Neuronal stem cell (in vitro differentiated cells): ENCODE measurements at regions not wholly inside any gene's neighbourhood (a gene's known extent, or its start where the extent isn't known, plus 50 kb on each side); places are given as distances from the start of the nearest gene placed in this dataset.

Experiments used
- DNase-seq: peaks from one replicate; pipeline ENCODE4 v3.0.0-alpha.2; 2013; ENCODE audit warnings: low spot score
- H2AFZ ChIP-seq: one replicate; pipeline ENCODE4 v1.6.1; 2013; ENCODE audit warnings: mild to moderate bottlenecking, low read length, inconsistent platforms
- H2AK5ac ChIP-seq: 2 replicates; pipeline ENCODE4 v1.6.1; 2013; ENCODE audit warnings: low read depth, mild to moderate bottlenecking, inconsistent platforms, low read length, moderate library complexity, mixed read lengths
- H2BK120ac ChIP-seq: 2 replicates; pipeline ENCODE4 v1.6.1; 2013; ENCODE audit warnings: low read depth, mild to moderate bottlenecking, inconsistent platforms, low read length, moderate library complexity, mixed read lengths
- H2BK12ac ChIP-seq: one replicate; pipeline ENCODE4 v1.6.1; 2013; ENCODE audit warnings: low read length, inconsistent platforms
- H2BK15ac ChIP-seq: 2 replicates; pipeline ENCODE4 v1.6.1; 2013; ENCODE audit warnings: mild to moderate bottlenecking, low read length, inconsistent platforms, mixed read lengths
- H2BK5ac ChIP-seq: one replicate; pipeline ENCODE4 v1.6.1; 2013; ENCODE audit warnings: inconsistent platforms, mild to moderate bottlenecking, low read length, moderate library complexity
- H3K14ac ChIP-seq: one replicate; pipeline ENCODE4 v1.6.1; 2013; ENCODE audit warnings: low read length, inconsistent platforms
- H3K18ac ChIP-seq: 2 replicates; pipeline ENCODE4 v1.6.1; 2013; ENCODE audit warnings: low read length, inconsistent platforms
- H3K23ac ChIP-seq: 2 replicates; pipeline ENCODE4 v1.6.1; 2013; ENCODE audit warnings: low read depth, mild to moderate bottlenecking, mixed read lengths, low read length, inconsistent platforms; ENCODE audit not compliant: poor library complexity
- H3K27ac ChIP-seq: replicated peaks from 3 replicates; pipeline ENCODE4 v1.5.1; 2013; ENCODE audit warnings: low read length, inconsistent platforms
- H3K27me3 ChIP-seq, 3 experiments: 2 replicates each; pipeline ENCODE4 v1.6.1; 2013; ENCODE audit warnings: low read length in 3 of 3, mild to moderate bottlenecking in 2 of 3, inconsistent platforms in 1 of 3, low read depth in 1 of 3, mixed read lengths in 1 of 3, moderate library complexity in 1 of 3; ENCODE audit not compliant: control insufficient read depth in 3 of 3, insufficient read depth in 3 of 3
- H3K36me3 ChIP-seq, 2 donors: replicated peaks in 1 of 2; 2 replicates each; pipeline ENCODE4 v1.6.1; 2013; ENCODE audit warnings: low read length in 2 of 2; ENCODE audit not compliant: control insufficient read depth in 2 of 2, insufficient read depth in 2 of 2
- H3K4ac ChIP-seq: 2 replicates; pipeline ENCODE4 v1.6.1; 2013; ENCODE audit warnings: inconsistent platforms, mild to moderate bottlenecking, low read length, moderate library complexity
- H3K4me1 ChIP-seq, 2 donors: 1 replicate in 1 of 2; 2 replicates in 1 of 2; pipeline ENCODE4 v1.6.1; 2013; ENCODE audit warnings: low read length in 2 of 2, low read depth in 1 of 2; ENCODE audit not compliant: control insufficient read depth in 2 of 2, insufficient read depth in 1 of 2
- H3K4me2 ChIP-seq: one replicate; pipeline ENCODE4 v1.6.1; 2013; ENCODE audit warnings: mild to moderate bottlenecking, low read length, inconsistent platforms; ENCODE audit not compliant: insufficient read depth, poor library complexity, severe bottlenecking
- H3K4me3 ChIP-seq, 2 donors: 2 replicates each; pipeline ENCODE4 v1.5.1; 2013; ENCODE audit warnings: low read length in 2 of 2, mild to moderate bottlenecking in 2 of 2, inconsistent platforms in 1 of 2, moderate library complexity in 1 of 2
- H3K79me1 ChIP-seq: one replicate; pipeline ENCODE4 v1.6.1; 2013; ENCODE audit warnings: low read depth, mild to moderate bottlenecking, inconsistent platforms, low read length, moderate library complexity
- H3K9ac ChIP-seq: one replicate; pipeline ENCODE4 v1.6.1; 2013; ENCODE audit warnings: mild to moderate bottlenecking, low read depth, low read length, inconsistent platforms; ENCODE audit not compliant: poor library complexity
- H3K9me3 ChIP-seq, 2 donors: replicated peaks in 1 of 2; 2 replicates each; pipeline versions ENCODE3 to v1.6.1; 2013; ENCODE audit warnings: low read length in 2 of 2, mild to moderate bottlenecking in 2 of 2, inconsistent platforms in 1 of 2, low read depth in 1 of 2, mixed read lengths in 1 of 2, moderate library complexity in 1 of 2; ENCODE audit not compliant: control insufficient read depth in 2 of 2, insufficient read depth in 1 of 2
- H4K8ac ChIP-seq: one replicate; pipeline ENCODE4 v1.6.1; 2013; ENCODE audit warnings: low read depth, mild to moderate bottlenecking, inconsistent platforms, low read length, moderate library complexity
- H4K91ac ChIP-seq: one replicate; pipeline ENCODE4 v1.6.1; 2013; ENCODE audit warnings: low read length, low read depth, mild to moderate bottlenecking, inconsistent platforms; ENCODE audit not compliant: poor library complexity
- WGBS, 2 donors: extraction: QIAGEN DNeasy Blood & Tissue Kit; methylation state at CpG; one replicate each; pipeline ENCODE4 v1.1.7; 2013; ENCODE audit warnings: missing lambda C conversion rate in 2 of 2, mixed read lengths in 1 of 2; ENCODE audit not compliant: insufficient read length in 2 of 2, insufficient replicate concordance in 1 of 2; ENCODE audit errors: extremely low coverage in 2 of 2; 5-methylcytosine and 5-hydroxymethylcytosine counted together

GRCh38 chr1:69283516-69283915, 284.2 kb upstream of the LRRC7 start:
- Histone ChIP-seq H3K4me2 (no peak overlapping the region), H3K9me3 (no peaks in the 10 kb centered on the region), H2BK15ac (no peak overlapping the region), H2BK12ac (no peak overlapping the region), H3K4me3 (no peak overlapping the region), H3K23ac (no peak overlapping the region), H3K4ac (no peak overlapping the region), H2BK5ac (no peak overlapping the region), H3K4me1 (peaks cover 0 to 9% of the 10 kb centered on the region in 2 donors), H2BK120ac (no peak overlapping the region), H3K36me3 (no peaks in the 10 kb centered on the region), H3K9ac (no peak overlapping the region), H2AK5ac (no peak overlapping the region), H3K14ac (no peak overlapping the region), H2AFZ (no peak overlapping the region), H4K91ac (no peak overlapping the region), H3K27me3 (no peaks in the 10 kb centered on the region), H3K27ac (no peak overlapping the region), H4K8ac (no peak overlapping the region), H3K18ac (no peak overlapping the region), H3K79me1 (no peaks in the 10 kb centered on the region)
- no CpG with 5 or more reads among the region's 1 CpG for WGBS, 2 donors
- DNase-seq = no peak

GRCh38 chr1:69284508-69284907, 283.2 kb upstream of the LRRC7 start:
- Histone ChIP-seq H3K18ac (no peak overlapping the region), H3K4me1 (peaks cover 0 to 9% of the 10 kb centered on the region in 2 donors), H4K91ac (no peak overlapping the region), H3K4me3 (no peak overlapping the region), H2BK120ac (no peak overlapping the region), H2AFZ (no peak overlapping the region), H4K8ac (no peak overlapping the region), H3K4ac (no peak overlapping the region), H3K9me3 (no peaks in the 10 kb centered on the region), H2AK5ac (no peak overlapping the region), H3K9ac (no peak overlapping the region), H3K79me1 (no peaks in the 10 kb centered on the region), H3K14ac (no peak overlapping the region), H2BK15ac (no peak overlapping the region), H2BK5ac (no peak overlapping the region), H3K36me3 (no peaks in the 10 kb centered on the region), H2BK12ac (no peak overlapping the region), H3K27me3 (no peaks in the 10 kb centered on the region), H3K4me2 (no peak overlapping the region), H3K27ac (no peak overlapping the region), H3K23ac (no peak overlapping the region)
- no CpG with 5 or more reads among the region's 1 CpG for WGBS, 2 donors
- DNase-seq = no peak

- no peak overlapping the region for H3K18ac ChIP-seq
- no peak overlapping the region for H2BK5ac ChIP-seq
- no peaks in the 10 kb centered on the region for H3K79me1 ChIP-seq
- no peak overlapping the region for H4K91ac ChIP-seq
- no peak overlapping the region for H4K8ac ChIP-seq
- H2BK15ac ChIP-seq = no peak overlapping the region
- peaks cover 0 to 9% of the 10 kb centered on the region in 2 donors for H3K4me1 ChIP-seq
- H3K4me3 ChIP-seq = no peak overlapping the region
- no peak for DNase-seq
- no peak overlapping the region for H3K14ac ChIP-seq
- no peak overlapping the region for H3K4me2 ChIP-seq
- no peak overlapping the region for H2AK5ac ChIP-seq
- H3K27me3 ChIP-seq = no peaks in the 10 kb centered on the region
- no peak overlapping the region for H3K4ac ChIP-seq
- no peak overlapping the region for H2BK12ac ChIP-seq
- H3K9me3 ChIP-seq = no peaks in the 10 kb centered on the region
- no peak overlapping the region for H3K23ac ChIP-seq
- H2AFZ ChIP-seq = no peak overlapping the region
- no peaks in the 10 kb centered on the region for H3K36me3 ChIP-seq
- H3K9ac ChIP-seq = no peak overlapping the region
- no peak overlapping the region for H3K27ac ChIP-seq
- H2BK120ac ChIP-seq = no peak overlapping the region
- no CpG with 5 or more reads among the region's 5 CpGs for WGBS, 2 donors
These were observed 279.3 kb upstream of the LRRC7 start for GRCh38 chr1:69288416-69288815.

- Histone ChIP-seq H3K9ac (no peak overlapping the region), H3K36me3 (no peaks in the 10 kb centered on the region), H3K14ac (no peak overlapping the region), H2AK5ac (no peak overlapping the region), H4K91ac (no peak overlapping the region), H3K4me1 (no peaks in the 10 kb centered on the region), H3K4me3 (no peak overlapping the region), H3K27me3 (no peaks in the 10 kb centered on the region), H3K4ac (no peak overlapping the region), H4K8ac (no peak overlapping the region), H3K9me3 (no peaks in the 10 kb centered on the region), H3K79me1 (no peaks in the 10 kb centered on the region), H2AFZ (no peak overlapping the region), H3K27ac (no peak overlapping the region), H2BK15ac (no peak overlapping the region), H3K23ac (no peak overlapping the region), H3K18ac (no peak overlapping the region), H2BK5ac (no peak overlapping the region), H2BK120ac (no peak overlapping the region), H2BK12ac (no peak overlapping the region), H3K4me2 (no peak overlapping the region)
- no CpG with 5 or more reads among the region's 1 CpG for WGBS, 2 donors
- DNase-seq = no peak
These were observed 277.4 kb upstream of the LRRC7 start for GRCh38 chr1:69290291-69290690.
